Lower lobe of right lung (tissue), 2 donors: ENCODE measurements at regions not wholly inside any gene's neighbourhood (a gene's known extent, or its start where the extent isn't known, plus 50 kb on each side); places are given as distances from the start of the nearest gene placed in this dataset.

Experiments
- ATAC-seq, 2 donors: fragments of 200-7000 bp; cut with Tn5 transposase; one replicate each; pipeline ENCODE4 v1.9.1; 2020 to 2022; ENCODE audit warnings: mild to moderate bottlenecking in 2 of 2, moderate library complexity in 2 of 2
- DNase-seq: peaks from one replicate; pipeline ENCODE4 v3.0.0-alpha.2; 2020
- H3K27ac ChIP-seq: fragments of 200-600 bp; one replicate; pipeline ENCODE4 v1.8.0; 2022
- H3K27me3 ChIP-seq: fragments of 200-600 bp; one replicate; pipeline ENCODE4 v1.8.0; 2022; ENCODE audit warnings: low read depth
- H3K36me3 ChIP-seq: fragments of 200-600 bp; one replicate; pipeline ENCODE4 v1.8.0; 2022; ENCODE audit warnings: mild to moderate bottlenecking
- H3K4me1 ChIP-seq: fragments of 200-600 bp; one replicate; pipeline ENCODE4 v1.8.0; 2022
- H3K4me3 ChIP-seq: fragments of 200-600 bp; one replicate; pipeline ENCODE4 v1.8.0; 2022; ENCODE audit warnings: mild to moderate bottlenecking
- H3K9me3 ChIP-seq: fragments of 200-600 bp; one replicate; pipeline ENCODE4 v1.8.0; 2022
- CTCF ChIP-seq: fragments of 200-600 bp; IDR thresholded peaks from one replicate; pipeline ENCODE4 v1.8.0; 2022; ENCODE audit warnings: antibody characterized with exemption, mild to moderate bottlenecking
- intact Hi-C: fragments of 100-400 bp; cut with DNase I; formaldehyde crosslinking; loops from one replicate; pipeline ENCODE4 v1.11.0; 2022
- donor health status: DM: no; HTN: yes; CAD: no; lungs with severe emphysema.

GRCh38 chrX:115494161-115494560 lies 66.8 kb upstream of the PLS3 start:
- no peaks in the 10 kb centered on the region for H3K9me3 ChIP-seq
- no peaks in the 10 kb centered on the region for H3K36me3 ChIP-seq
- intact Hi-C loops, result no loop called here
- ATAC-seq, result no peak
- no peak for TF ChIP-seq CTCF
- H3K27me3 ChIP-seq, result no peaks in the 10 kb centered on the region
- no peak overlapping the region for H3K4me3 ChIP-seq
- no peak for DNase-seq
- H3K27ac ChIP-seq, result no peak overlapping the region
- no peaks in the 10 kb centered on the region for H3K4me1 ChIP-seq

DNA sequence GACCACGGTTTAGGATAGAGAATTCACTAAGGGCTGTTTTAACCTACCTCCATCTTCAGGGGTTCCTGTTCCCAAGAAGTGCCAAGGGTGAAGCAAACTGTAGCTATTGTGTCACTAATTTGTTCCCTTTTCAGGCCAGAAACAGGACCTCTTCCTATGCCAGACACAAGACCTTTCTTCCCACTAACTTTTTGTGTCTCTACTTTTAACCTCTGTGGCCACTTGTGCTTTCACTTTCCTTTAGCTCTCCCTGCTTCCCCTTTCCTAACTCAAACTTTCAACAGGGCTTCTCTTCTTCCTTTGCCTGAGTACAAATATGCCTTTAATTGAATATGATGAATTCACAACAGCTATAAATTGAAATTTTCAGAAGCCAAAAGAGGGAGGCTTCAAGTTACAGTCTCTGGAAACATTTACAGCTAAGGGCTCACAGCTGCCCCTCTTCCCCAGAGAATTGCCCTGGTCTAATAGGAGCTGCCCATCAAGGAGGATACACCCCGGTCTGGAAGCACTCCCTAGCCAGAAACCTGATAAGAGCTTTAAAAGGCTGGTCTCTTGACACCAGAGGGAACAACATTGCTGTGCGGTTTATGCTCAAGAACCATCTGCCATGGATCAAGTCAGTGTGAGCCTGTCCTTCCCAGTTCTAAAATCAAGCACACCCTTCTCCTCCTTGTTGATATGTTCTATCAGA lies 61.7 kb upstream of the PLS3 start:
- intact Hi-C loops, result no loop called here
- no peak for TF ChIP-seq CTCF
- Histone ChIP-seq H3K36me3 (no peaks in the 10 kb centered on the region), H3K4me3 (no peak overlapping the region), H3K4me1 (no peaks in the 10 kb centered on the region), H3K27me3 (no peaks in the 10 kb centered on the region), H3K9me3 (no peaks in the 10 kb centered on the region), H3K27ac (no peak overlapping the region)
- DNase-seq (no peak), ATAC-seq (peak; percentile 56 to 64)

GRCh38 chrX:115503099-115503498 lies 57.9 kb upstream of the PLS3 start:
- DNase-seq (no peak), ATAC-seq (peak in 1 of 2 donors; percentile 49)
- no peaks in the 10 kb centered on the region for H3K9me3 ChIP-seq
- no peak overlapping the region for H3K27ac ChIP-seq
- intact Hi-C loops, result no loop called here
- no peak overlapping the region for H3K4me3 ChIP-seq
- no peak for TF ChIP-seq CTCF
- no peaks in the 10 kb centered on the region for H3K36me3 ChIP-seq
- no peaks in the 10 kb centered on the region for H3K4me1 ChIP-seq
- no peaks in the 10 kb centered on the region for H3K27me3 ChIP-seq

- Histone ChIP-seq H3K27ac (no peak overlapping the region), H3K4me1 (no peaks in the 10 kb centered on the region), H3K27me3 (no peaks in the 10 kb centered on the region), H3K9me3 (no peaks in the 10 kb centered on the region), H3K36me3 (no peaks in the 10 kb centered on the region), H3K4me3 (no peak overlapping the region)
- DNase-seq (no peak), ATAC-seq (no peak)
- intact Hi-C loops, result no loop called here
- TF ChIP-seq CTCF, result no peak
Observed at GRCh38 chrX:115504167-115504566, 56.8 kb upstream of the PLS3 start.
